ENCODE measurements at regions not wholly inside any gene's neighbourhood (a gene's known extent, or its start where the extent isn't known, plus 50 kb on each side); places are given as distances from the start of the nearest gene placed in this dataset.

- TF ChIP-seq CTCF (IDR thresholded peaks at IDR 0.05) (no peak), ZFX (IDR thresholded peaks at IDR 0.05; ENCODE audit: borderline replicate concordance) (no peak)
These were observed 369.6 kb downstream of the NAF1 start for GRCh38 chr4:162797108-162797507.

Data from 22Rv1 (cell line).